Stromal cell of bone marrow (primary cell): ENCODE measurements at regions not wholly inside any gene's neighbourhood (a gene's known extent, or its start where the extent isn't known, plus 50 kb on each side); places are given as distances from the start of the nearest gene placed in this dataset.
"Not testable (repeated sequence)": the region's sequence is repeated elsewhere in the genome, so short reads cannot be mapped to it uniquely, and the experiment has no call there.

Source experiments
- DNase-seq: peaks from one replicate; pipeline ENCODE4 v3.0.0-alpha.2; 2012; ENCODE audit warnings: low read depth

GRCh38 chr13:104616990-104617389 lies 1550.8 kb upstream of the SLC10A2 start:
- no peak for DNase-seq

- DNase-seq, result no peak
These were observed 1548.3 kb upstream of the SLC10A2 start for GRCh38 chr13:104614361-104615145.

- DNase-seq, result no peak
These were observed 1542.1 kb upstream of the SLC10A2 start for GRCh38 chr13:104608331-104608730.

- not testable (repeated sequence) for DNase-seq
These were observed 1539.2 kb upstream of the SLC10A2 start for GRCh38 chr13:104605435-104605834.

GRCh38 chr13:104597546-104598180 lies 1531.4 kb upstream of the SLC10A2 start:
- no peak for DNase-seq

- no peak for DNase-seq
These were observed 1529.3 kb upstream of the SLC10A2 start for GRCh38 chr13:104595511-104595910.

- DNase-seq, result no peak
These were observed 1528.6 kb upstream of the SLC10A2 start for GRCh38 chr13:104594806-104595205.

GRCh38 chr13:104593693-104594092 lies 1527.5 kb upstream of the SLC10A2 start:
- DNase-seq, result no peak

- no peak for DNase-seq
These were observed 1527.0 kb upstream of the SLC10A2 start for GRCh38 chr13:104593251-104593576.

GRCh38 chr13:104592545-104593250 lies 1526.5 kb upstream of the SLC10A2 start:
- no peak for DNase-seq

GRCh38 chr13:104592127-104592526 lies 1525.9 kb upstream of the SLC10A2 start:
- no peak for DNase-seq

GRCh38 chr13:104586051-104586746 lies 1520.0 kb upstream of the SLC10A2 start:
- DNase-seq, result peak; percentile 37

GRCh38 chr13:104584481-104584880 lies 1518.3 kb upstream of the SLC10A2 start:
- DNase-seq, result no peak

- no peak for DNase-seq
These were observed 1514.7 kb upstream of the SLC10A2 start for GRCh38 chr13:104580931-104581330.

- no peak for DNase-seq
These were observed 1511.0 kb upstream of the SLC10A2 start for GRCh38 chr13:104577071-104577815.

GRCh38 chr13:104571893-104572229 lies 1505.6 kb upstream of the SLC10A2 start:
- no peak for DNase-seq

GRCh38 chr13:104571161-104571892 lies 1505.1 kb upstream of the SLC10A2 start:
- DNase-seq, result peak; percentile 67

- no peak for DNase-seq
These were observed 1500.9 kb upstream of the SLC10A2 start for GRCh38 chr13:104567114-104567513.

GRCh38 chr13:104565888-104566287 lies 1499.7 kb upstream of the SLC10A2 start:
- no peak for DNase-seq

GRCh38 chr13:104553896-104554295 lies 1487.7 kb upstream of the SLC10A2 start:
- no peak for DNase-seq

GRCh38 chr13:104553186-104553585 lies 1487.0 kb upstream of the SLC10A2 start:
- DNase-seq, result peak; percentile 31
